ENCODE measurements at regions not wholly inside any gene's neighbourhood (a gene's known extent, or its start where the extent isn't known, plus 50 kb on each side); places are given as distances from the start of the nearest gene placed in this dataset.

DNA sequence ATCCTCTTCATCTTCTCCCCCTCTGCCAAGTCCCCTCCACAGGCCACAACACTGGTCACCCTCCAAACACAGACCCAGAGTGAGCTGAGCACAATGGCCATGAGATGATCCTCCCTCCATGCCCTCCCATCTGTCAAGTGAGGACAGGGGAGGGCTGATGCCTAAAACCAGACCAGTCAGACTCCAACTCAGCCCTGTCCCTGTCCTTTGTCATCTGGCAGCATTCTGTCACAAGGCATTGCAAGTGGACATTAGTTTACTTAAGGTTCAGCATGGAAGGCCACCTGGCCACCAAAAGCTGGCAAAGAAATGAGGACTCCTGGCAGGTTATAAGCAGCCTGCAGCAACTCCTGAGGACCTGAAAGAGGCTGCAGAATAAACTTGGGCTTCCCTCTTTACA is 136.2 kb upstream of the SLC30A5 start:
- H3K27me3 ChIP-seq (ENCODE audit: control insufficient read depth, insufficient read depth, low read length): no peaks in the 10 kb centered on the region; the same call in 1 of the 2 replicates
- in situ Hi-C loops (cut with HindIII; ENCODE audit: low pct_unique_long_range_greater_than_20kb, low sequenced_read_pairs): no loop called here
- POLR2A ChIA-PET: no interaction called here
- H3K36me3 ChIP-seq (ENCODE audit: control insufficient read depth, insufficient read depth, low read length): no peaks in the 10 kb centered on the region
- CTCF ChIA-PET: no interaction called here
- intact Hi-C loops (cut with micrococcal nuclease; ENCODE audit: unreplicated experiment): no loop called here
- no peak for TF ChIP-seq TCF7L2 (IDR thresholded peaks at IDR 0.05; ENCODE audit: low read depth, low read length)
- TF ChIP-seq CTCF (IDR thresholded peaks at IDR 0.05): no peak
- no peak for TF ChIP-seq SIN3A (IDR thresholded peaks at IDR 0.05; ENCODE audit: borderline replicate concordance, insufficient read depth, low read depth, low read length)
- TF ChIP-seq, protein P1, sequence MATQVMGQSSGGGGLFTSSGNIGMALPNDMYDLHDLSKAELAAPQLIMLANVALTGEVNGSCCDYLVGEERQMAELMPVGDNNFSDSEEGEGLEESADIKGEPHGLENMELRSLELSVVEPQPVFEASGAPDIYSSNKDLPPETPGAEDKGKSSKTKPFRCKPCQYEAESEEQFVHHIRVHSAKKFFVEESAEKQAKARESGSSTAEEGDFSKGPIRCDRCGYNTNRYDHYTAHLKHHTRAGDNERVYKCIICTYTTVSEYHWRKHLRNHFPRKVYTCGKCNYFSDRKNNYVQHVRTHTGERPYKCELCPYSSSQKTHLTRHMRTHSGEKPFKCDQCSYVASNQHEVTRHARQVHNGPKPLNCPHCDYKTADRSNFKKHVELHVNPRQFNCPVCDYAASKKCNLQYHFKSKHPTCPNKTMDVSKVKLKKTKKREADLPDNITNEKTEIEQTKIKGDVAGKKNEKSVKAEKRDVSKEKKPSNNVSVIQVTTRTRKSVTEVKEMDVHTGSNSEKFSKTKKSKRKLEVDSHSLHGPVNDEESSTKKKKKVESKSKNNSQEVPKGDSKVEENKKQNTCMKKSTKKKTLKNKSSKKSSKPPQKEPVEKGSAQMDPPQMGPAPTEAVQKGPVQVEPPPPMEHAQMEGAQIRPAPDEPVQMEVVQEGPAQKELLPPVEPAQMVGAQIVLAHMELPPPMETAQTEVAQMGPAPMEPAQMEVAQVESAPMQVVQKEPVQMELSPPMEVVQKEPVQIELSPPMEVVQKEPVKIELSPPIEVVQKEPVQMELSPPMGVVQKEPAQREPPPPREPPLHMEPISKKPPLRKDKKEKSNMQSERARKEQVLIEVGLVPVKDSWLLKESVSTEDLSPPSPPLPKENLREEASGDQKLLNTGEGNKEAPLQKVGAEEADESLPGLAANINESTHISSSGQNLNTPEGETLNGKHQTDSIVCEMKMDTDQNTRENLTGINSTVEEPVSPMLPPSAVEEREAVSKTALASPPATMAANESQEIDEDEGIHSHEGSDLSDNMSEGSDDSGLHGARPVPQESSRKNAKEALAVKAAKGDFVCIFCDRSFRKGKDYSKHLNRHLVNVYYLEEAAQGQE (IDR thresholded peaks at IDR 0.05; ENCODE audit: insufficient read depth in 1 of 2, low read depth in 2 of 2, low read length in 1 of 2): no peak
- no peak for TF ChIP-seq POLR2AphosphoS5 (IDR thresholded peaks at IDR 0.05; ENCODE audit: low read depth, low read length)
- H3K9me3 ChIP-seq (ENCODE audit: control insufficient read depth, insufficient read depth, low read depth, low read length): no peaks in the 10 kb centered on the region
- H3K4me3 ChIP-seq (ENCODE audit: low read depth in 2 of 2, low read length in 2 of 2): no peak overlapping the region
- H3K4me1 ChIP-seq (ENCODE audit: control insufficient read depth, insufficient read depth, low read length): no peaks in the 10 kb centered on the region
- no peak for DNase-seq (ENCODE audit: low read depth, low spot score)
- no peak overlapping the region for H3K27ac ChIP-seq (ENCODE audit: low read length)
- no TSS peak for BruUV-seq (replicated peaks)
- ATAC-seq: no peak

GRCh38 chr5:68958428-68958827 is 135.4 kb upstream of the SLC30A5 start:
- POLR2A ChIA-PET: no interaction called here
- in situ Hi-C loops (cut with HindIII; ENCODE audit: low pct_unique_long_range_greater_than_20kb, low sequenced_read_pairs): no loop called here
- ATAC-seq (no peak), DNase-seq (ENCODE audit: low read depth, low spot score) (no peak)
- CTCF ChIA-PET: no interaction called here
- no peak for TF ChIP-seq POLR2AphosphoS5 (IDR thresholded peaks at IDR 0.05; ENCODE audit: low read depth, low read length)
- TF ChIP-seq TCF7L2 (IDR thresholded peaks at IDR 0.05; ENCODE audit: low read depth, low read length): no peak
- TF ChIP-seq SIN3A (IDR thresholded peaks at IDR 0.05; ENCODE audit: borderline replicate concordance, insufficient read depth, low read depth, low read length): no peak
- TF ChIP-seq CTCF (IDR thresholded peaks at IDR 0.05): no peak
- TF ChIP-seq, protein P1 (IDR thresholded peaks at IDR 0.05; ENCODE audit: insufficient read depth in 1 of 2, low read depth in 2 of 2, low read length in 1 of 2): no peak
- intact Hi-C loops (cut with micrococcal nuclease; ENCODE audit: unreplicated experiment): no loop called here
- H3K9me3 ChIP-seq (ENCODE audit: control insufficient read depth, insufficient read depth, low read depth, low read length): no peaks in the 10 kb centered on the region
- no peaks in the 10 kb centered on the region; the same call in 1 of the 2 replicates for H3K27me3 ChIP-seq (ENCODE audit: control insufficient read depth, insufficient read depth, low read length)
- no peaks in the 10 kb centered on the region for H3K4me1 ChIP-seq (ENCODE audit: control insufficient read depth, insufficient read depth, low read length)
- no peak overlapping the region for H3K4me3 ChIP-seq (ENCODE audit: low read depth in 2 of 2, low read length in 2 of 2)
- BruUV-seq (replicated peaks): no TSS peak
- H3K27ac ChIP-seq (ENCODE audit: low read length): no peak overlapping the region
- H3K36me3 ChIP-seq (ENCODE audit: control insufficient read depth, insufficient read depth, low read length): no peaks in the 10 kb centered on the region
